Ishikawa (cell line): ENCODE measurements at regions not wholly inside any gene's neighbourhood (a gene's known extent, or its start where the extent isn't known, plus 50 kb on each side); places are given as distances from the start of the nearest gene placed in this dataset.
A peak's percentile ranks its signal among the peaks of the same experiment; 100 is the strongest.

Experiments
- CEBPB ChIP-seq: IDR thresholded peaks from 2 replicates; pipeline ENCODE4 v1.6.1; 2012
- CREB1 ChIP-seq: IDR thresholded peaks from 2 replicates; pipeline ENCODE4 v1.6.1; 2012; ENCODE audit warnings: low read depth
- EGR1 ChIP-seq: IDR thresholded peaks from 2 replicates; pipeline ENCODE4 v1.6.1; 2012
- EP300 ChIP-seq: IDR thresholded peaks from 2 replicates; pipeline ENCODE4 v1.6.1; 2012; ENCODE audit warnings: borderline replicate concordance
- FOXM1 ChIP-seq: IDR thresholded peaks from 2 replicates; pipeline ENCODE4 v1.6.1; 2012; ENCODE audit warnings: low read depth, borderline replicate concordance
- NFIC ChIP-seq: IDR thresholded peaks from 2 replicates; pipeline ENCODE4 v1.6.1; 2012
- RAD21 ChIP-seq: IDR thresholded peaks from 2 replicates; pipeline ENCODE4 v1.6.1; 2012; ENCODE audit warnings: low read depth
- REST ChIP-seq: IDR thresholded peaks from 2 replicates; pipeline ENCODE4 v1.6.1; 2012; ENCODE audit warnings: low read depth, mild to moderate bottlenecking
- TAF1 ChIP-seq: IDR thresholded peaks from 2 replicates; pipeline ENCODE4 v1.6.1; 2012; ENCODE audit warnings: low read depth, mild to moderate bottlenecking
- TCF12 ChIP-seq: IDR thresholded peaks from 2 replicates; pipeline ENCODE4 v1.6.1; 2012; ENCODE audit warnings: low read depth
- TEAD4 ChIP-seq: IDR thresholded peaks from 2 replicates; pipeline ENCODE4 v1.6.1; 2012
- YY1 ChIP-seq: IDR thresholded peaks from 2 replicates; pipeline ENCODE4 v1.6.1; 2012; ENCODE audit warnings: low read depth
- ZBTB7A ChIP-seq: IDR thresholded peaks from 2 replicates; pipeline ENCODE4 v1.6.1; 2012; ENCODE audit warnings: low read depth
- TF ChIP-seq, protein P1 (sequence below): IDR thresholded peaks from 2 replicates; pipeline ENCODE4 v1.6.1; 2012
- TF ChIP-seq, protein P2 (sequence below): IDR thresholded peaks from 2 replicates; pipeline ENCODE4 v1.6.1; 2012

GRCh38 chr18:65215865-65216466 lies 534.8 kb upstream of the CDH7 start:
- TF ChIP-seq ZBTB7A (no peak), CEBPB (no peak), CREB1 (no peak), NFIC (no peak), TEAD4 (no peak), TAF1 (no peak), REST (no peak), RAD21 (no peak), TCF12 (no peak), EGR1 (no peak), EP300 (no peak), YY1 (no peak)
- TF ChIP-seq, protein P1, sequence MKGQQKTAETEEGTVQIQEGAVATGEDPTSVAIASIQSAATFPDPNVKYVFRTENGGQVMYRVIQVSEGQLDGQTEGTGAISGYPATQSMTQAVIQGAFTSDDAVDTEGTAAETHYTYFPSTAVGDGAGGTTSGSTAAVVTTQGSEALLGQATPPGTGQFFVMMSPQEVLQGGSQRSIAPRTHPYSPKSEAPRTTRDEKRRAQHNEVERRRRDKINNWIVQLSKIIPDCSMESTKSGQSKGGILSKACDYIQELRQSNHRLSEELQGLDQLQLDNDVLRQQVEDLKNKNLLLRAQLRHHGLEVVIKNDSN = no peak

DNA sequence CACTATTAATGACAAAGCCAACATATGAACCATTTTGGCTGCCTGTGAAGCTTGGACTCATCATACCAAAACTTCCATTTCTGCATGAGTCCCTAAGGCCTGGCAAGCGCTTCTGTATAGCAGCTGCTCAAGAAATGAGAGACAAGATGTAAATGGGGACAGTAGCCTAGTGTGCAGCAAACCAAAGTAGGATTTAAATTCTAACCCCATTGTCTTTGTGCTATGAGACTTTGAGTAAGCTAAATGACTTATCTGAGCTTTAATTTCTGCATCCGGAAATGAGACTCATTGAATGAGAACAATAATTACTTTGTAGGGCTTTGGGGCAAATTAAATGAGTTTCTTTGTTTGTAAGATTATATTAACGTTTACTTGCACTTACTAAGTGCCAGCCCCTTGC lies 536.4 kb upstream of the CDH7 start:
- no peak for TF ChIP-seq TEAD4
- TF ChIP-seq YY1 = no peak
- TF ChIP-seq ZBTB7A = no peak
- TF ChIP-seq TCF12 = no peak
- TF ChIP-seq, protein P2, sequence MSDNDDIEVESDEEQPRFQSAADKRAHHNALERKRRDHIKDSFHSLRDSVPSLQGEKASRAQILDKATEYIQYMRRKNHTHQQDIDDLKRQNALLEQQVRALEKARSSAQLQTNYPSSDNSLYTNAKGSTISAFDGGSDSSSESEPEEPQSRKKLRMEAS = no peak
- TF ChIP-seq FOXM1 = no peak
- no peak for TF ChIP-seq EGR1
- TF ChIP-seq RAD21 = no peak
- TF ChIP-seq CEBPB = no peak

DNA sequence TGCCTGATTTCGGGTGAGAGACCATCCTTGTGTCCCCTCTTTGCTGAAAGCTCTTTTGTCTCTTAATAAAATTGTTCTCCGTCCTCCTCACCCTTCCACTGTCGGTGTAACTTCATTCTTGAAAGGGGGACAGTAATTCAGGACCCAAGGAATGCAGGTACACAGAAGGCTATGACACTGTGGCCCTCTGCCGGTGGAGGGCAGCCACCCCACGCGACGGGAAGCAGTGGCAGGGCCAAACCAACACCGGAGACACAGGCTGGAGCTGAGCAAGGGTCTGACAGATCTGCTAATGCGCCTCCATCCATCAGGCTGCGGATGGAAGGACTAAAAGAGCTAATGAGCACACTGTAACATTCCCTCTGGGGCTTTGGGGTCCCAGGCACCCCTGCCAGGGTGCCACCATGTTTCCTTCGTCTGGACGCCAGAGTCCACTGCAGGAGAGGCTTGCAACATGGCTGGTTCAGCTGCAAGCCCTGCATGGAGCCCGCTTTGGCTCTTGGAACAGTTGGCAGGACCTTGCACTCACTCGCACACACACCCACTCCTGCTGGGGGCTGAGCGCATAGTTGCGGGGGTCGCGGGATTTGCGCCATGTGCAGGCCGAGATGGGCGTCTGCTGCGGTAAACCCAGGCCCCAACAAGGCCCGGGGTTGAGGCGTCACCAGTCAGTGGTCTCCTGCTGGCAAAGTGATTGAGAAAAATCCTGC lies 544.1 kb upstream of the CDH7 start:
- peak; percentile 9; the same call in 1 of the 2 replicates for TF ChIP-seq RAD21
- no peak for TF ChIP-seq REST

DNA sequence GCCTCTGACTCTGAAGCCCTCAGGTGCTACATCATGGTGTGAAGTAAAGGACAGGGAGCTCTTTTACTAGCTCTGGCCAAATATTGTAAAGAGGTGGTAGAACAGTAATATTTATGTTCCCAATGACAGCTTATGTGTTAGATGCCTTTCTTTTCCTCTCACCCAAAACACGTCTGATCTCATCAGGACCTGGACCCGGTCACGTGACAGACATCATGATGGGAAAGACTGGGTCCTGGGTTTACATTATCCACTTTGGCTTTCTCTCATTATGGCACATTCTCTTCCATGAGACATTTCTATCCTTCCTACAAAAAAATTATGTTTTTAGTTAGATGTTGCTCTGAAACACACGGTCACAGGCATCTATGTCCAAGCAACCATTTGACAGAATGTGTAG lies 548.7 kb upstream of the CDH7 start:
- TF ChIP-seq RAD21 (no peak), TCF12 (no peak), NFIC (no peak)
- TF ChIP-seq, protein P2 = no peak

GRCh38 chr18:65175681-65176080 lies 575.1 kb upstream of the CDH7 start:
- TF ChIP-seq YY1 (no peak), TEAD4 (no peak), TAF1 (no peak), CREB1 (no peak), NFIC (no peak), EGR1 (no peak), EP300 (no peak), CEBPB (no peak), REST (no peak), TCF12 (no peak), RAD21 (no peak), FOXM1 (no peak), ZBTB7A (no peak)
- TF ChIP-seq, protein P1 = no peak
- TF ChIP-seq, protein P2 = no peak
